SK-N-SH (cell line): ENCODE measurements at regions not wholly inside any gene's neighbourhood (a gene's known extent, or its start where the extent isn't known, plus 50 kb on each side); places are given as distances from the start of the nearest gene placed in this dataset.
A peak's percentile ranks its signal among the peaks of the same experiment; 100 is the strongest.

ENCODE experiments used
- CTCF ChIA-PET: fragments of 300-600, 350-600 bp; formaldehyde crosslinking; extraction: SDS; loops from one replicate; lab custom pipeline; 2021; lab: Yijun Ruan, JAX
- POLR2A ChIA-PET: fragments of 350-600 bp; sonication (Branson Sonifier 250); formaldehyde crosslinking; extraction: SDS; loops from one replicate; lab custom pipeline; 2020; ENCODE audit warnings: antibody characterized with exemption, inconsistent platforms; lab: Yijun Ruan, JAX
- DNase-seq: peaks from one replicate; pipeline ENCODE4 v3.0.0; 2012
- H2AFZ ChIP-seq: fragments of 200-600 bp; sonication (generic); 2 replicates; pipeline ENCODE4 v1.8.1; 2016; ENCODE audit warnings: antibody characterized with exemption, mild to moderate bottlenecking, low read depth
- H3F3A ChIP-seq: fragments of 200-600 bp; sonication (generic); replicated peaks from 2 replicates; pipeline ENCODE3; 2016; ENCODE audit warnings: antibody characterized with exemption, mild to moderate bottlenecking; ENCODE audit not compliant: insufficient read depth
- H3K27ac ChIP-seq, 2 experiments: fragments of 200-500 bp in 1 of 2; fragments of 200-600 bp in 1 of 2; sonication (Bioruptor generic) in 1 of 2; sonication (generic), shearing (Covaris generic) in 1 of 2; 2 replicates each; pipeline versions ENCODE4 v1.5.1 to v1.6.1; 2014 to 2016; ENCODE audit warnings: low read depth in 2 of 2, inconsistent platforms in 1 of 2, low read length in 1 of 2, mild to moderate bottlenecking in 1 of 2, mixed read lengths in 1 of 2
- H3K27me3 ChIP-seq: fragments of 200-600 bp; sonication (generic), shearing (Covaris generic); 2 replicates; pipeline ENCODE4 v1.6.1; 2016; ENCODE audit warnings: mixed run types; ENCODE audit not compliant: insufficient read depth
- H3K36me3 ChIP-seq, 2 experiments: fragments of 200-500 bp in 1 of 2; fragments of 200-600 bp in 1 of 2; sonication (Bioruptor generic) in 1 of 2; sonication (generic) in 1 of 2; replicated peaks in 1 of 2; 2 replicates each; pipeline versions ENCODE3 to v1.5.1; 2014 to 2016; ENCODE audit warnings: low read length in 1 of 2, mild to moderate bottlenecking in 1 of 2; ENCODE audit not compliant: insufficient read depth in 2 of 2, control insufficient read depth in 1 of 2
- H3K4me1 ChIP-seq, 2 experiments: fragments of 200-500 bp in 1 of 2; fragments of 200-600 bp in 1 of 2; sonication (Bioruptor generic) in 1 of 2; sonication (generic), shearing (Covaris generic) in 1 of 2; 2 replicates each; pipeline versions ENCODE4 v1.5.1 to v1.6.1; 2014 to 2016; ENCODE audit warnings: low read depth in 1 of 2, low read length in 1 of 2, mixed run types in 1 of 2; ENCODE audit not compliant: insufficient read depth in 2 of 2, control insufficient read depth in 1 of 2
- H3K4me2 ChIP-seq: fragments of 200-600 bp; sonication (generic), shearing (Covaris generic); 2 replicates; pipeline ENCODE4 v1.6.1; 2017; ENCODE audit warnings: mixed run types
- H3K4me3 ChIP-seq, 2 experiments: fragments of 200-500 bp in 1 of 2; fragments of 200-600 bp in 1 of 2; sonication (Bioruptor generic) in 1 of 2; sonication (generic), shearing (Covaris generic) in 1 of 2; 2 replicates each; pipeline versions ENCODE4 v1.5.1 to v1.8.1; 2014 to 2016; ENCODE audit warnings: low read depth in 2 of 2, inconsistent platforms in 1 of 2, low read length in 1 of 2, mild to moderate bottlenecking in 1 of 2, mixed read lengths in 1 of 2, moderate library complexity in 1 of 2
- H3K79me2 ChIP-seq: fragments of 200-600 bp; sonication (generic); 2 replicates; pipeline ENCODE4 v1.8.1; 2017; ENCODE audit warnings: mild to moderate bottlenecking; ENCODE audit not compliant: insufficient read depth
- H3K9ac ChIP-seq: fragments of 200-600 bp; sonication (generic); 2 replicates; pipeline ENCODE4 v1.6.1; 2017; ENCODE audit warnings: mixed run types
- H3K9me2 ChIP-seq: fragments of 200-600 bp; sonication (generic); 2 replicates; pipeline ENCODE4 v1.6.1; 2017; ENCODE audit warnings: mixed run types
- H3K9me3 ChIP-seq: fragments of 200-600 bp; sonication (generic); 2 replicates; pipeline ENCODE4 v1.6.1; 2017; ENCODE audit warnings: mixed run types, mild to moderate bottlenecking, moderate library complexity
- H4K20me1 ChIP-seq: fragments of 200-600 bp; sonication (generic); 2 replicates; pipeline ENCODE4 v1.6.1; 2017; ENCODE audit warnings: mild to moderate bottlenecking, mixed run types; ENCODE audit not compliant: insufficient read depth
- CHD2 ChIP-seq: fragments of 150-350 bp; IDR thresholded peaks from 2 replicates; pipeline ENCODE4 v1.6.1; 2018; ENCODE audit warnings: low read length; ENCODE audit not compliant: partially characterized antibody
- FOSL2 ChIP-seq: IDR thresholded peaks from 2 replicates; pipeline ENCODE4 v1.4.0; 2012; ENCODE audit warnings: low read depth, mild to moderate bottlenecking, moderate library complexity, borderline replicate concordance
- FOXM1 ChIP-seq: IDR thresholded peaks from 2 replicates; pipeline ENCODE4 v1.4.0; 2012; ENCODE audit warnings: low read depth, mild to moderate bottlenecking
- JUND ChIP-seq: IDR thresholded peaks from 2 replicates; pipeline ENCODE4 v1.4.0; 2012
- MEF2A ChIP-seq: IDR thresholded peaks from 2 replicates; pipeline ENCODE4 v1.4.0; 2012; ENCODE audit warnings: low read depth, borderline replicate concordance
- NFIC ChIP-seq: IDR thresholded peaks from 2 replicates; pipeline ENCODE4 v1.4.0; 2012; ENCODE audit warnings: borderline replicate concordance
- NRF1 ChIP-seq: IDR thresholded peaks from 2 replicates; pipeline ENCODE4 v1.6.1; 2012; ENCODE audit warnings: low read depth, mild to moderate bottlenecking, low read length
- RXRA ChIP-seq: IDR thresholded peaks from 2 replicates; pipeline ENCODE4 v1.4.0; 2012; ENCODE audit warnings: low read depth, mild to moderate bottlenecking, borderline replicate concordance
- TCF12 ChIP-seq: IDR thresholded peaks from 2 replicates; pipeline ENCODE4 v1.4.0; 2012
- TF ChIP-seq, protein P1 (sequence below): fragments of 150-350 bp; IDR thresholded peaks from 2 replicates; pipeline ENCODE4 v1.6.1; 2017; ENCODE audit warnings: antibody characterized with exemption, low read length, low read depth, borderline replicate concordance
- TF ChIP-seq, protein P2 (sequence below): IDR thresholded peaks from 2 replicates; pipeline ENCODE4; 2012
- TF ChIP-seq, protein P3 (sequence below): fragments of 150-350 bp; IDR thresholded peaks from 2 replicates; pipeline ENCODE4 v1.6.1; 2016; ENCODE audit warnings: mild to moderate bottlenecking, low read depth, low read length

DNA sequence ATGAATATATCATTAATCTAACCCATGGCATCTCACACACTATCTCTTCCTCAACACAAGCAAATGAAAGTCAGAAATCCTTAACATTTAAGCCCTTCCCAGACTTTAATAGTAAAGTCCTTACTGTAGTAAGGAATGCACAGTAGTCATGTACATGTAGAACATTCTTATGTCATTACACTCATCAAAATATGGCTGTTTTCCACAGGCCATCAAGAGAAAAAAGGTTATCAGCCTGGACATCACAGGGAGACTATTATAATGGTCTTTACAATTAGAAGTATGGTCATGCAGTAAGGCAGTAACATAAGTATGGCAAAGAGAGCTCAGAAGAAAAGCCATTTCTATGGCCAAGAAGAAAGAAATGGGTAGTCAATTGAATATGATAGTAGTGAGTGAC, 121.2 kb downstream of the SLC6A15 start:
- CTCF ChIA-PET, result no interaction called here
- DNase-seq, result no peak
- no peak overlapping the region for H3K4me3 ChIP-seq
- H3K79me2 ChIP-seq, result no peaks in the 10 kb centered on the region
- H3K36me3 ChIP-seq, result no peaks in the 10 kb centered on the region
- TF ChIP-seq MEF2A (no peak), FOXM1 (no peak), FOSL2 (peak; percentile 14; the same call in 1 of the 2 replicates), NRF1 (no peak), CHD2 (no peak), JUND (peak; percentile 11; the same call in 1 of the 2 replicates)
- TF ChIP-seq, protein P1, sequence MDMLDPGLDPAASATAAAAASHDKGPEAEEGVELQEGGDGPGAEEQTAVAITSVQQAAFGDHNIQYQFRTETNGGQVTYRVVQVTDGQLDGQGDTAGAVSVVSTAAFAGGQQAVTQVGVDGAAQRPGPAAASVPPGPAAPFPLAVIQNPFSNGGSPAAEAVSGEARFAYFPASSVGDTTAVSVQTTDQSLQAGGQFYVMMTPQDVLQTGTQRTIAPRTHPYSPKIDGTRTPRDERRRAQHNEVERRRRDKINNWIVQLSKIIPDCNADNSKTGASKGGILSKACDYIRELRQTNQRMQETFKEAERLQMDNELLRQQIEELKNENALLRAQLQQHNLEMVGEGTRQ, result no peak
- TF ChIP-seq, protein P2, sequence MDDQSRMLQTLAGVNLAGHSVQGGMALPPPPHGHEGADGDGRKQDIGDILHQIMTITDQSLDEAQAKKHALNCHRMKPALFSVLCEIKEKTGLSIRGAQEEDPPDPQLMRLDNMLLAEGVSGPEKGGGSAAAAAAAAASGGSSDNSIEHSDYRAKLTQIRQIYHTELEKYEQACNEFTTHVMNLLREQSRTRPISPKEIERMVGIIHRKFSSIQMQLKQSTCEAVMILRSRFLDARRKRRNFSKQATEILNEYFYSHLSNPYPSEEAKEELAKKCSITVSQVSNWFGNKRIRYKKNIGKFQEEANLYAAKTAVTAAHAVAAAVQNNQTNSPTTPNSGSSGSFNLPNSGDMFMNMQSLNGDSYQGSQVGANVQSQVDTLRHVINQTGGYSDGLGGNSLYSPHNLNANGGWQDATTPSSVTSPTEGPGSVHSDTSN, result peak; percentile 62
- TF ChIP-seq, protein P3, sequence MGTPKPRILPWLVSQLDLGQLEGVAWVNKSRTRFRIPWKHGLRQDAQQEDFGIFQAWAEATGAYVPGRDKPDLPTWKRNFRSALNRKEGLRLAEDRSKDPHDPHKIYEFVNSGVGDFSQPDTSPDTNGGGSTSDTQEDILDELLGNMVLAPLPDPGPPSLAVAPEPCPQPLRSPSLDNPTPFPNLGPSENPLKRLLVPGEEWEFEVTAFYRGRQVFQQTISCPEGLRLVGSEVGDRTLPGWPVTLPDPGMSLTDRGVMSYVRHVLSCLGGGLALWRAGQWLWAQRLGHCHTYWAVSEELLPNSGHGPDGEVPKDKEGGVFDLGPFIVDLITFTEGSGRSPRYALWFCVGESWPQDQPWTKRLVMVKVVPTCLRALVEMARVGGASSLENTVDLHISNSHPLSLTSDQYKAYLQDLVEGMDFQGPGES, result no peak
- TF ChIP-seq, all 33 proteins: peak for 3
- Histone ChIP-seq H3K4me1 (peaks cover 0 to 10% of the 10 kb centered on the region in 2 experiments; a peak in 1 of 4 replicates), H3K9ac (no peak overlapping the region), H2AFZ (no peak overlapping the region), H4K20me1 (no peaks in the 10 kb centered on the region), H3K27ac (no peak overlapping the region), H3K9me2 (no peaks in the 10 kb centered on the region), H3F3A (peaks cover 19% of the 10 kb centered on the region), H3K9me3 (no peaks in the 10 kb centered on the region), H3K4me2 (no peak overlapping the region), H3K27me3 (no peaks in the 10 kb centered on the region)
- POLR2A ChIA-PET, result no interaction called here

DNA sequence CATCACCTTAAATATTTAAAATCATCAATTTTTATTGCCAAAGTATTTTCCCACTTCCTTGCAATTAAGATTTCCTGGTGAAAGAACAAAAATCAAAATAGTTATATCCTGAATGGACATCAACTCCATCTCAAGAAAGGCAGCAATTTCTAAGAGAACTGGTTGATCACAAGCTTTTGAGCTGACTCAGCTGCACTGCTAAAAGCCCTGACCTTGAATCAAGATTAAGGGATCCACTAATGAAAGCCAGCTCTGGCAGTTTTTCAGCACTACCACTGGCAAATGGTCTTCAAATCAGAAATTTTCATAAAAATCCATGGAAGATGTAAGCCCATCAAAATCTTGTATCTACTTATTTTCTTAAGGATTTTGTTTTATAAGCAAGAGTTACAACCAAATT, 123.4 kb downstream of the SLC6A15 start:
- Histone ChIP-seq H3K36me3 (no peaks in the 10 kb centered on the region), H3K79me2 (no peaks in the 10 kb centered on the region), H2AFZ (no peak overlapping the region), H3K9ac (no peak overlapping the region), H3K4me2 (no peak overlapping the region), H3K4me1 (peaks cover 0 to 14% of the 10 kb centered on the region in 2 experiments; a peak in 1 of 4 replicates), H3F3A (peaks cover 17% of the 10 kb centered on the region), H3K4me3 (no peak overlapping the region), H3K27me3 (no peaks in the 10 kb centered on the region), H4K20me1 (no peaks in the 10 kb centered on the region), H3K9me3 (no peaks in the 10 kb centered on the region), H3K9me2 (no peaks in the 10 kb centered on the region), H3K27ac (no peak overlapping the region)
- 0 out of 2 replicates have a peak, but pooled peaks have one; percentile 23 for TF ChIP-seq FOSL2
- TF ChIP-seq JUND, result peak; percentile 44; the same call in 1 of the 2 replicates
- TF ChIP-seq TCF12, result peak; percentile 71
- TF ChIP-seq NFIC, result no peak
- 0 out of 2 replicates have a peak, but pooled peaks have one; percentile 13 for TF ChIP-seq RXRA
- TF ChIP-seq CHD2, result no peak
- TF ChIP-seq, protein P3, result no peak
- ChIA-PET CTCF (no interaction called here), POLR2A (no interaction called here)
- DNase-seq, result no peak
